DMS53 treated with DMSO at 0.1 percent for 48 hours (cell line): ENCODE measurements at regions not wholly inside any gene's neighbourhood (a gene's known extent, or its start where the extent isn't known, plus 50 kb on each side); places are given as distances from the start of the nearest gene placed in this dataset.
A peak's percentile ranks its signal among the peaks of the same experiment; 100 is the strongest.

Source experiments
- DNase-seq: peaks from one replicate; lab custom pipeline; 2025; ENCODE audit not compliant: unreplicated experiment; lab: John Stamatoyannopoulos, UW

DNA sequence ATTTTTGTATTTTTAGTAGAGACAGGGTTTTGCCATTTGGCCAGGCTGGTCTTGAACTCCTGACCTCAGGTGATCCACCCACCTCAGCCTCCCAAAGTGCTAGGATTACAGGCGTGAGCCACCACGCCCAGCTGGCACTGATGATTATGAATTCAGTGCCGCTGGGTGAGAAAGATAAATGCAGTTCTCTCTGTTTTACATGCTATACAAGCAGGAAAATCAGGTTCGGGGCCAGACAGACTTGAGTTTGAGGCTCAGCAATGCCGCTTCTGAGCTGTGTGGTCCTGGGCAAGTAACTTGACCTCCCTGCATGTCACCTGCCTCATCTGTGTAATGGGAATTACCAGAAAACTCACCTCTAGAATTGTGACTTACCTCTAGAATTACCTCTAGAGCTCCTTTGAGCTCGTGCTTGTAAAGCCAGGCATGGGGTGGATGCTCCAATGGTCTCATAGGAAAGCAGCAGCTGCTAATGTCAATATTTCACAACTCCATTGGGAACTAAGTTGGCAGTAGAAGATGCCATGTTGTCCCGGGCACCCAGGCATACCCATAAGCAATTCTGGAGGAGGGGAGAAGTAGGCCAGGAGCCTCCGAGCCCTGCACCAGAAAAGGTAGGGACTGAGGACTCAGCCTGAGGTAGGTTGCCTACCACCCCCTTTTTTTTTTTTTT lies 119.8 kb upstream of the SLC25A33 start:
- DNase-seq: no peak

DNA sequence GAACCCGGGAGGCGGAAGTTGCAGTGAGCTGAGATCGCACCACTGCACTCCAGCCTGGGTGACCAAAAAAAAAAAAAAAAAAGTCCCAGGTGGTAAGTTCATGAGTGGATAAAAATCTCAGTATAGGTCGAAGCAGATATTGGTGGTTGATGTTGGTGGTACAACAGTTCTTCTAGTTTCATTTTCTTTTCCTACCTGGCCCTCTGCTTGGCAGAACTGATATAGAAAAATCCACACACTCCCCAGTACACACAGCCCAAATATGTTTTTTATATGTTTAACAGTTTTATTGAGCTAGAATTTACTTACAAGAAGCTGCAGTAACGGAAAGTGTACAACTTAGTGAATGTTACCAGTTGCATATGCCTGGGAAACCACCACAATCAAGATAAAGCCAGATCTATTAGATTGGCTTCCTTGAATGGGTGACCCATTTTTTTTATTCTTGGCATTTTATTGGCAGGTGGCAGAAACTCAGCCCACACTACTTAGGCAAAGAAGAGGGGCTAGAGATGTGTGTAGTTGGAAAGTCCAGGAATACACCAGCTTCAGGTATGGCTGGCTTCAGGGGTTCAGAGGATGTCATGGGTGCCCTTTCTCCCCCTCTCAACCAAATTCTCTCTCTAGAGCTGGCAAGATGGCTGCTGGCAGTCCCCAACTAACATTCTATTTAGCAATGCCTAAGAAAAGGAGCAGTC lies 118.3 kb upstream of the SLC25A33 start:
- DNase-seq: no peak

DNA sequence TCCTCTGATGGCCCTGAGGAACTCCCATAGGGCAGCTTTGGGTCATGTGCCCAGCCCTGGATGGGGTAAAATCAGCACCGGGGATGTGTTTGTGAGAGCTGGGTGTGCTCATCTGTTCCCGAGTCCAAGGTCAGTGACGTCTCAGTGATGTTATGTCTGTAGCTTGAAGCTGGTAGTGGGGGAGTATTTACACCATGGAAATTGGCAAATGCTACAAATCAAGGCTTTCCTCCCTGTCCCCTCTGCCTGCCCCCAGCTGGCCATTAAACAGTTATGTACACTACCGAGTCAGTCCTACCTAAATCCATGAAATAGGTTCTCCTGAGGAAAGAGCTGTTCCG lies 117.8 kb upstream of the SLC25A33 start:
- DNase-seq: no peak

DNA sequence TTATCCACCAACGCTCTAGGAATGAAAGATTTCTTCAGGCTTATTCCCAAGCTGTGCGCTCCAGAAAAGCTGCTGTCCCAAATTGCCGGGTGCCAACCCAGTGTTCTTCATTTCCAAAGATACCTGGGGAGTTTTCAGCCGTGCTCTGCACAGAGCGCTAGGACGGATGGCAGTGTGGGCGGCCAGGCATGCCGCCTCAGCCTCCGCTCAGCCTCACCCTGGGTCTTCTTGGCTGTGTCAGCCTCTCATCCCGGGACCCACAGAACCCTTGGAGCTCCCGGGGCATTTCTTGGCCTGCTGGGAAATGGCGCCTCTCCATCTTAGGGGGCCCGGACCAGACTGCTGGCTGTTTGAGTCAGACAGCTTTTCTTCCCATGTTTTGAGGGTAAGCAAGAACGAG lies 116.9 kb upstream of the SLC25A33 start:
- no peak for DNase-seq

DNA sequence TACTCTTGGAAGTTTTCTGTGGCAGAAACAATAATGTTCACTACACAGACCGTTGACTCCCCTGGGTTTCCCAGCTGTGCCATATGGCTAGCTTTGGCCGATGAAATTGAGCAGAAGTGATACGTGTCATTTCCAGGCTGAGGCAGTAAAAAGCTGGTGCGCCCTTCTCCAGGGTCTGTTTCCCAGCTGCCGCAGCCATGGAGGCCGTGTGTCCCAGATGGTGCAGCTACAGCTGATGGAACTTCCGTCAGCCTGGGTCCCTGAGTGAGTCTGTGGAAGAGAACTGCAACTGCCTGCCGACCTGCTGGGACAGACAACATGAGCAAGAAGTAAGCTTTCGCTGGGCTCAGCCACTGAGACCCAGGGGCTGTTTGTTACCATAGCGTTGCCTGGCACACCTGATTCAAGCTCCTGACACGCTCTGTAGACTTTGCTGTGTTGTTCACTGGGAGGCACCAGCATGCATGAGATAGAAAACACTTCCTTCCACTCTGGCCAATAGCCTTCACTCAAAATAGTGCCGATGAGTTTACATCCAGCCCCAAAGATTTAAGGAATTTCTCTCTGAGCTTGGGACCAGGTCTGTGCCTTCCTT lies 116.3 kb upstream of the SLC25A33 start:
- no peak for DNase-seq

DNA sequence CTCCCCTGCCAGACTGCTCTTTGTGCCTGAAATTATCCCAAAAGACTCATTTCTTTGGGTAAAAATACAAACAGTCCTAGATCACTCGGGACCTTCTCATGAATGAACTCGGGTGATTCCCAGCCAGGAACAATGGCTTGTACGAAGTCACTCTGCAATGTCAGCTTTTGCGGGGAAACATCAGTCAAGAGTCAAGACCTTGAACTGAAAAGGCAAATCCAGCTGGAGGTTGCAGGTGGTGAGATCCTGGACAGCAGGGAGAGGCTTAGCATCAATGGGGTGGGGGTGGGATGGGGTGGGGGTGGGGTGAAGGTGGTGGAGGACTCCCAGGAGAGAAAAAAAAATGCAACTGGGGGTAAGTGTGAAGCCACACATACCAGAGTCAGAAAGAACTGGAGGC lies 115.0 kb upstream of the SLC25A33 start:
- DNase-seq: no peak

DNA sequence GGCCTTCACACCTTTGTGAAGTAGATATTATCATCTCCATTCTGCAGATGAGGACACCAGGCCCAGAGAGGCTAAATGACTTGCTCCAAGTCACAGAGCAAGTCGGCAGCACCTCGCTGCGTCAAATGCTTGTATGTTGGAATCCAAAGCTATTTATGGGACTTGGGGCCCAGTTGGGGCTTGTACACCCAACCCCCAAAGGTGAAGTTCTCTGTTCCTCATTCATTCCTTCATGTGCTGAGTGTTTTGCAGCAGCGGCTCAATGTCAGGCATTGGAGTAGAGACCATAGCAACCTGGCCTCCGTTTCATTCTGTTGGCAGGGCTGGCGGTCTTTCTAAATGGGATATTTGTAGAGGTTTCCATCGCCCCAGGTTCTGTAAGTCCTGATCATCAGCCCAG lies 113.4 kb upstream of the SLC25A33 start:
- DNase-seq: no peak

DNA sequence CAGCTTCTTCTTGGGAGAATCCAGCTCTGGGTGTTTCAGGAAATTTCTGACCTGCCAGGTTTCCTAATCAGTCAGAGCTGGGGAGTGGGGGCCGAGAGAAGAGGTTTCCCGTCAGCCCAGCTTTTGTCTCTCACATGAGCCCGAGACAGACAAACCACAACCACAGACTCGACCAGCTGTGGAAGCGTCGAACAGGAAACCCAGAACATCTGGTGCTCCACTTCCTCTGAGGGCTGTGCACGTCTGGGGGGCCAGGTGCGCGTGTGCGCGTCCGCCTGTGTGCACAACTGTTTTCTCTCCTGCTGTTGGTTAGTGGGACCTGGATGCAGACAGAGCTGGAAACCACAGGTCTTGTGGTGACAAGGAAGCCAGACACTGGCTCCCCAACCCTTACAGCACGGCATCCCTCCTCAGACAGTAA lies 113.0 kb upstream of the SLC25A33 start:
- no peak for DNase-seq

DNA sequence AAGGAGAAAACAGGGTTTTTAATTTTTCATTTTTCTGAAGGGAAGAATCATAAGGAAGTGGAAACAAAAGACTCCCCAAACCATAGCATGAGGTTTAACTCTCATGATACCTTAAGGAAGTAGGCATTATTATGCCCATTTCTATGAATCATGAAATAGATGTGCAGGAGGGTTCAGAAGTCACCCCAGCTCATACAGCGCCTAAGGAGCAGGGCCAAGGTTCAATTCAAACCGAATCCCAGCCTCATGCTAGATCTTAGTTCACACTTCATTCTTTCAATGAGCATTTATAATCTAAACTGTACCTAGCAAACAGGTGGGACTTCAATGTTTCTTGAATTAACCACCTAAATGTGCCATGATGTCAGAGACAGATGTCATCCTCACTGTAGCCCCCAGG lies 111.9 kb upstream of the SLC25A33 start:
- no peak for DNase-seq

DNA sequence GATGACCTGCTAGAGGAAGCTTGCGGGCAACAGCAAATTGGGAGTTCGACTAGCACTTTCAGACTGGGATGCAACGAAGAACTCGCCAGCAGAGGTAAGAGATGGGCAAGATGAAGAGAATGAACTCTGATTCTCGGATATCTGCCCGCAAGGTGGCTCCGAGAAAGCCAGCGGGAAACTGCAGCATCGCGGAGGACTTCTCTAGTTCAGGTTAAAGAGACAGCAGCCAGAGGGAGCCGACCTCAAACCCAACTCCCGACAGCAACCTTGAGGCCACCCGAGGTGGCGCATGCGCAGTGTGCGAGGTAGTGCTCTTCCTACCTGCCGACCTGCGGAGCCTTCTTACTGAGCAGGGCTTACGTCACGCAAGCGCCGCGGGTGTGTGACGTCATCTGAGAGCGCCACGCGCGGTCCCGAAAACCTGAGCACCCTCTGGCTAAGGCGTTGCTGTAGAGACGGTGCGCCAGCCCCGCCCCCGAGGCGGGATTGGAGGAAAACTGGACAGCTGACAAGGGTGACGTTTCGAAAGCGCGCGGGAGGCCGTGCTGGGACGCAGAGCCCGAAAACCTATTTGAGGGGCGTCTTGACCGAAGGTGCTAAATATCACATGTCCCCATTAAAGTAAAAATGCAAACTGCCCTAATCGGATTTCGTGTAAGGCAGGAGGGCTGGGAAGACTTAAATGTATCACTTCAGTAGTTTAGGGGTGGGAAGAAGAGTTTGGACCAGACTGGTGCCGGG lies 110.5 kb upstream of the SLC25A33 start:
- peak; percentile 98 for DNase-seq

DNA sequence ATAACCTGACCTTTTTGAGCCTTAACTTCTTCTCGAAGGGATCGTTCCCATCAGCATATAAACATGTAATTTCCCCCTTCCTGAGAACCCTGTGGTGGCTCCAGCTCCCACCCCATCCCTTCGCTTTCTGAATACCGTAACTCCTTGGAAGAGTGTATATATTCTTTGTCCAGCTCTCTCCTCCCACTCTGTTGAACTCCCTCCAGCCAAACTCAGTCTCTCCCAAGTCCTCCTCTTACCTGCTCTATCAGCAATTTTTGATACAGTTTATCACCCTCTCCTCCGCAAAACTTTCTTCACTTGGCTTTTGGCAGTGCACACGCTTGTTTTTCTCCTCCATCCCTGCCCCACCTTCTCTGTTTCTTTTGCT lies 109.9 kb upstream of the SLC25A33 start:
- DNase-seq: no peak

DNA sequence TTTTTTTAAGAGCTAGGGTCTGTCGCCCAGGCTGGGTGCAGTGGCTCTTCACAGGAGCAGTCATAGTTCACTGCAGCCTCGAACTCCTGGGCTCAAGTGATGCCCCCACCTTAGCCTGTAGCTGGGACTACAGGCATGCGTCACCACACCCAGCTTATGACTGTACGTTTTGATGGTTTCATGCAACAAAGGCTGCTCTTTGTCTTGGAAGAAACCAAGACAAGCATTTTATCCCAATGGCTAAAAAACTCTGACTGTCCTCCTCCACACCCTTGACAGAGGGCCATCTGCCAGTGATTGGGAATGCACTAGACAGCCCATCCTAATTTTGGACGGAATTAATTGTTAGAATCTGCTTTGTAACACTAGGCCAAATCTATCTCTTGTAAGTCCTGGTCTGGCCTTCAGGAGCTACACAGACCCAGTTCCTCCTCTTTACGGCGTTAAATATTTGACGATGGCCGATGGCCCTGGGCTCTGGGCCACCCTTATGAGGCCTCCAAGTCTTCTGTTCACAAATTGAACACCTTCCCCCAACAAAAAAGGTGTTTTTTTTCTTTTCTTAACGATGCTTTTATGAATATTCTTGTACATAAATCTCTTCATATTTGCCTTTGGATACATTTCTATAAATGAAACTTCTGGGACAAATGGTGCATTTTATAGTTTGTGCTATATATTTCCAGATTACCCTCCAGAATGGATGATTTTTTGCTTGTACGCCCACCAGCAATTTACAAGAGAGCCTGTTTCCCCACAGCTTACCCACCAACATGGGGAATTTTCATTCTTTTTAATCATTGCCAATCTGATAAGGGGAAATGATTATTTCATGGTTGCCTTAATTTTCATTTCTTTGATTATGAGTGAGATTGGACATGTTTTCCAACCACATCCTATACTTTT lies 104.8 kb upstream of the SLC25A33 start:
- DNase-seq: no peak

DNA sequence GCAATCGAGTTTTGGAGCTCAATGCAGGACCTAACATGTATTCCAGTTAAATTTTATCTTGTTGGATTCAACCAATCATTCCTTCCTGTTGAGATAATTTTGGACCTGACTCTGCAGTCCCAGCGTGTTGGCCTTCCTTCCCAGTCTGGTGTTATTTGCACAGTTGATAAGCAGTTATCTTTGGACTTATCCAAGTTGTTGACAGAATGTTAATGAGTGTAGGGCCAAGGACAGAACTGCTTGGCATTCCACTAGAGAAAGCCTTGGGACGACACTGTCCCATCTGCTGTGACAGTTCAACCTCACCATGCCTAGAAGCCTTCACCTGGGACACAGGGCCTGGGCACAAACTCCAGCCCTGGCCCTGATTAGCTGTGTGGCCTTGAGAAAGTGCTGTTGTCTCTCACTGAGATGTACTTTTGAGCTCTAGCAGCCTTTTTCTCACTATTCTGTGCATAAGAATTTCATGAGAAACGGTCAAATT lies 104.1 kb upstream of the SLC25A33 start:
- DNase-seq: no peak

DNA sequence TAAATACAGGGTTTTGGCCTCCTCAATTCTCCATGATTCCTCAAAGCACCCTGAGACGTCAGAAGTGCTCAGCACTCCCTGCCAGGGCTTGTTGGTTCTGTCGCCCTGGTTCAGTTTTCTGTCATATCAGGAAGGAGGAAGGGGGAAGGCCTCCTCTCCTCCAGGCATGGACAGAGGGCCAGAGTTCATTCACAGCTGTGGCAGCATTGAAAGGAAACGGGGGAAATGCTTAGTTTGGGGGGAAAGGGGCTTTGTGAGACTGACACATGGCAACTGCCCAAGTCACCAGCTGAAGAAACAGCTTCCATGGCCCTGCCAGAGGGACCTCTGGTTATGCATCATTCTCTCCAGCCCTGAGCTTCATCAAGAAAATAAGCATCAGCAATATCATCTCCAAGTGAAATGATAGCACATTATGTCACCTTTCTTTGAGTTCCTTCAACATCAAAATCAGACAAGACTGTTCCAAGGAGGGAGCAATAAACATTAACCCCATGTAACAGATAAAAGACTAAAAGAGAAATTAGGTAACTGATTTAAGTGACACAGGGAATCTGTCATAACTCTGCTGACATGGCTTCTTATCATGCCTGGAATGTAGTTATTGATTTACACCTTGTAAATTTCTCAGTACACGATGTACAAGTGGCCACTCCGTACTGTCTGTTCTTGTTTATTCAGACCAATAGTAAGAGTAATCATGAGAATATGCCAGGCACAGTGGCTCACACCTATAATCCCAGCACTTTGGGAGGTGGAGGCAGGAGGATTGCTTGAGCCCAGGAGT lies 103.2 kb upstream of the SLC25A33 start:
- no peak for DNase-seq

DNA sequence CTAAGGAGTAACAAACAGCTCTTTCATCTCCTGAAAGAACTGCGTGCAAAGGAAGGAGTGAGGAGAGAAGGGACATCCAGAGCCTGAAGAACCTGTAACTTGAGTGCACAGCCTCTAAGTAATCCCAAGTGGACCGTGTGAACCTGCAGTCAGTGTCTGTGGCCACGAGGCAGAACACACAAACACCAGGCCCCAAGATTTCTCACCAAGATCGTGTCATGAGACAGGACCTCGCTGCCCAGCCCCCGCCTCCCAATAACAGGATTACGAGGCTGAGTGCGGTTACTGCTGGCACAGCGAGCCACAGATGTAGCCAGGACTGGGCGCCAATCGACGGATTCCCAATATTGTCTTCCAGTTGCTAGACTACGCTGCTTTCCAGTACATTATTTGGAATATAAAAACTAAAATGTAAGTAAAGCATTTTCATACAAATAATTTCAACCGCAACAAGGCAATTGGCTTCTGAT lies 101.3 kb upstream of the SLC25A33 start:
- DNase-seq: no peak

DNA sequence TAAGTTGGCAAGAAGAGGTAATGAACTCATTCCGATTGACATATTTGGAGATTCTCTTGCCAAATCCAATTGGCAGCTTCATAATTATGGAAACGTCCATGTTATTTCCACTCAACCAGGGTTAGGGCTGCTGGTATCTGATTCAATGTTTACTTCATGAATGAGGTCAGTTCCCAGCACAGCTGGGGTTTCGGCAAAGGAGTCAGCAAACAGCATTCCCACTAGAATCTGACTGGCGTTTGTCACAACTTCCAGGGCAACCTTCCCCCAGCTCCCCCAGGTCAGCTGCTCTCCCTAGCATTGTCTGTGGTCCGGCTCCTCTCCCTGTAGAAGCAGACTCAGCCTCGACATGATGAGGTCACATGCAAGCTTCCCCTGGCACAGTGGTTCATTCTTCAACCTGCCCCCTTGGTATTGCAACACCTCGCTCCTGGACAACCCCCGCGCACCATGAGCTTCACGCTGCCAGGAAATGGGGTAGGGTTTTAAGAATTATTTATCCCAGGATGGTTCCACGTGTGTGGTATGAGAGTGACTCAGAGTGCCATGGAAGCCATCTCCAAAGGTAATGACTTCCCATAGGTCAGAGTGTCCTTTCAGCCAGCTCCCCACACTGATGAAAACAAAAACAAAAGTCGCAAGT lies 100.7 kb upstream of the SLC25A33 start:
- peak; percentile 73 for DNase-seq

DNA sequence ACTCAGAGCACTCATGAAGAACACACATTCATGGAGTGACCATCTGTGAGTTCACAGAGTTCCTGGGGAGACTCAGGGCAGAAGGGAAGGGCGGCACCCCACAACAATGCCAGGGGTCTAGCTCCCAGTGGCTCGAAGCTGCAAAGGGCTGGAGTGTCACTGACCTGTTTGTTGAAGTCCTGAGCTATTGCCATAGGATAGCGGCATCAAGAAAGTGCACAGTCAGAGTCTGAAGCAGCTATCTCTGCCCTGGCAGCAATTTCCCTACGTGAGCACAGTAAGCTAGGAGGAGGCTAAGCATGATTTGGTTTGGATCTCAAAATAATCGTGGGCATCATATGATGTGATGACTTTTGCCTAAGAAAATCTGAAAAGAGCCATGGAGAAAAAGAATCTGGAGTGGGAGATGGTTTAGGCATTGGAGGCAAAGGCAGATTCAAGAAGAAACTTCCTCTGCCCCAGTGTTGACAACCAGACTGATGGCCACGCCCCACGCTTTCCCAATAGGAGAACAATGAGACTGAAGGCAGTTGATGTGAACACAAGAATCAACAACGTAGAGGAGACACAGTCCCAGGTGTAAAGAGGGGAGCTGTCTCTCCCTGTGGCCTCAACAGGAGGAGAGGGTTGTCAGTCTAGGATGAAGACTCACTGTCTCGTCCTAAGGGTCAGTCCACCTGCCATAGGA lies 100.0 kb upstream of the SLC25A33 start:
- peak; percentile 28 for DNase-seq

DNA sequence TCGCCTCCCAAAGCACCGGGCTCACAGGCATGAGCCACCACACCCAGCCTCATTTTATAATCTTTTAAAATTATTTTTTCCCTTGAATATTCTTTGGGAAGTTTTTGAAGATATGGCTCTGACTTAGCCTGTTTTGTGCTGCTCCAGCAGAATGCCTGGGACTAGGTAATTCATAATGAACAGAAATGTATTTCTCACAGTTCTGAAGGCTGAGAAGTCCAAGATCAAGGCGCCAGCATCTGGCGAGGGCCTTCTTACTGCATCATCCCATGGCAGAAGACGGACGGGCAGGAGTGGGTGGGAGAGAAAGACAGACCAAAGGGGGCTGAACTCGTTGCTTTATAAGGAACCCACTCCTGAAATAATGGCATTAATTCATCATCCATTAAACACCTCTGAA lies 99.0 kb upstream of the SLC25A33 start:
- DNase-seq: no peak

DNA sequence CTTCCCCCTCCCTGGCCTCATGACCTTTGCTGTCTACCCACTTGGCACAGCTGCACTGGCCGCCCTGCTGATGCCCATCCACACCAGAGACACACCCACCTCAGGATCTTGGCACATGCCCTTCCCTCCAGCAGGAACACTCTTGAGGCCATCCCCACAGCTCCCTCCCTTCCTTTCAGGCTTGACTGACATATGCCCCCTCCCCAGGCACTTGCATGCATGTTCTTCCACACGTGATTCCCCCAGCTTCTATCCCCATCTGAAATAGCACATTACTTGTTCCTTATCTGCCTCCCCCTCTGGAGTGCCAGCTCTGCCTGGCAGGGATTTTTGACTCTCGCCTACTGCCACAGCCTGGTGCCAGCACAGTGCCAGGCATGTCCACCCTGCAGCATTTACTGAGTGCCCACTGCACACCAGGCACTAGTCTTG lies 98.5 kb upstream of the SLC25A33 start:
- DNase-seq: no peak
